K562 (cell line): ENCODE measurements at regions not wholly inside any gene's neighbourhood (a gene's known extent, or its start where the extent isn't known, plus 50 kb on each side); places are given as distances from the start of the nearest gene placed in this dataset.

ENCODE experiments used
- MTA1 ChIP-seq: fragments of 450-650 bp; IDR thresholded peaks from 2 replicates; pipeline ENCODE4 v1.6.1; 2017; ENCODE audit warnings: borderline replicate concordance
- PBX2 ChIP-seq, 2 experiments: IDR thresholded peaks in 1 of 2; conservative IDR thresholded peaks in 1 of 2; 2 replicates each; pipeline ENCODE4 v1.6.1; 2016; ENCODE audit warnings: low read depth in 2 of 2, mild to moderate bottlenecking in 1 of 2, missing compliant biosample characterization in 1 of 2, missing genetic modification characterization in 1 of 2, moderate library complexity in 1 of 2
- TEAD4 ChIP-seq, 2 experiments: sonication (generic) in 1 of 2; formaldehyde crosslinking in 1 of 2; IDR thresholded peaks; 2 replicates each; pipeline versions ENCODE4 v1.6.1 to v1.8.0; 2012 to 2022; ENCODE audit warnings: borderline replicate concordance in 1 of 2, inconsistent platforms in 1 of 2, low read length in 1 of 2, mild to moderate bottlenecking in 1 of 2, missing genetic modification reagents in 1 of 2

- TF ChIP-seq TEAD4 (IDR thresholded peaks at IDR 0.05; ENCODE audit: low read length): no peak
- no peak for TF ChIP-seq TEAD4 (CRISPR knock-in tag; IDR thresholded peaks at IDR 0.05; ENCODE audit: borderline replicate concordance)
- TF ChIP-seq PBX2 (CRISPR knock-in tag; IDR thresholded peaks at IDR 0.05; ENCODE audit: low read depth): no peak
- TF ChIP-seq PBX2 (tag; conservative IDR thresholded peaks at IDR 0.05; ENCODE audit: low read depth): no peak
- TF ChIP-seq MTA1: no peak
Measured at GRCh38 chr3:147669077-147669476, 259.9 kb downstream of the ZIC1 start.
